ENCODE measurements at regions not wholly inside any gene's neighbourhood (a gene's known extent, or its start where the extent isn't known, plus 50 kb on each side); places are given as distances from the start of the nearest gene placed in this dataset.

- Histone ChIP-seq H2AFZ (ENCODE audit: low read length) (no peak overlapping the region), H2BK5ac (ENCODE audit: low read length) (no peak overlapping the region), H3K14ac (ENCODE audit: low read length) (no peak overlapping the region), H3K36me3 (replicated peaks in 1 of 2; ENCODE audit: control insufficient read depth in 2 of 2, insufficient read depth in 2 of 2, low read length in 2 of 2) (no peaks in the 10 kb centered on the region), H4K91ac (ENCODE audit: low read depth, low read length, poor library complexity) (no peak overlapping the region), H2BK15ac (ENCODE audit: low read length) (no peak overlapping the region), H3K27me3 (ENCODE audit: control insufficient read depth in 3 of 3, insufficient read depth in 3 of 3, low read depth in 1 of 3, low read length in 3 of 3) (peaks cover 0 to 2% (median 0%) of the 10 kb centered on the region in 3 experiments), H3K9me3 (replicated peaks in 1 of 2; ENCODE audit: control insufficient read depth in 2 of 2, insufficient read depth in 1 of 2, low read depth in 1 of 2, low read length in 2 of 2) (no peaks in the 10 kb centered on the region), H3K4me3 (ENCODE audit: low read length in 2 of 2) (no peak overlapping the region), H2AK5ac (ENCODE audit: low read depth, low read length) (no peak overlapping the region), H3K18ac (ENCODE audit: low read length) (no peak overlapping the region), H3K4me2 (ENCODE audit: insufficient read depth, low read length, poor library complexity, severe bottlenecking) (no peak overlapping the region), H3K23ac (ENCODE audit: low read depth, low read length, poor library complexity) (no peak overlapping the region), H3K4ac (ENCODE audit: low read length) (no peak overlapping the region), H4K8ac (ENCODE audit: low read depth, low read length) (no peak overlapping the region), H2BK12ac (ENCODE audit: low read length) (no peak overlapping the region), H3K4me1 (ENCODE audit: control insufficient read depth in 2 of 2, insufficient read depth in 1 of 2, low read depth in 1 of 2, low read length in 2 of 2) (peaks cover 17 to 21% of the 10 kb centered on the region in 2 donors), H2BK120ac (ENCODE audit: low read depth, low read length) (no peak overlapping the region), H3K27ac (replicated peaks; ENCODE audit: low read length) (no peak overlapping the region), H3K9ac (ENCODE audit: low read depth, low read length, poor library complexity) (no peak overlapping the region), H3K79me1 (ENCODE audit: low read depth, low read length) (no peaks in the 10 kb centered on the region)
- no CpG with 5 or more reads among the region's 4 CpGs for WGBS, 2 donors (ENCODE audit: extremely low coverage in 2 of 2, insufficient read length in 2 of 2, insufficient replicate concordance in 1 of 2)
- DNase-seq (ENCODE audit: low spot score): no peak
Observed at GRCh38 chr15:60121845-60122244, 117.7 kb downstream of the FOXB1 start.

- no peak overlapping the region for H3K23ac ChIP-seq (ENCODE audit: low read depth, low read length, poor library complexity)
- no peak overlapping the region for H2AK5ac ChIP-seq (ENCODE audit: low read depth, low read length)
- H3K27me3 ChIP-seq (ENCODE audit: control insufficient read depth in 3 of 3, insufficient read depth in 3 of 3, low read depth in 1 of 3, low read length in 3 of 3): peaks cover 0 to 2% (median 0%) of the 10 kb centered on the region in 3 experiments
- H3K4ac ChIP-seq (ENCODE audit: low read length): no peak overlapping the region
- no peaks in the 10 kb centered on the region for H3K79me1 ChIP-seq (ENCODE audit: low read depth, low read length)
- H3K36me3 ChIP-seq (replicated peaks in 1 of 2; ENCODE audit: control insufficient read depth in 2 of 2, insufficient read depth in 2 of 2, low read length in 2 of 2): no peaks in the 10 kb centered on the region
- WGBS, 2 donors (ENCODE audit: extremely low coverage in 2 of 2, insufficient read length in 2 of 2, insufficient replicate concordance in 1 of 2): no CpG with 5 or more reads among the region's 3 CpGs
- H2BK15ac ChIP-seq (ENCODE audit: low read length): no peak overlapping the region
- no peak overlapping the region for H4K8ac ChIP-seq (ENCODE audit: low read depth, low read length)
- H2BK5ac ChIP-seq (ENCODE audit: low read length): no peak overlapping the region
- no peak overlapping the region for H3K18ac ChIP-seq (ENCODE audit: low read length)
- DNase-seq (ENCODE audit: low spot score): no peak
- H3K4me1 ChIP-seq (ENCODE audit: control insufficient read depth in 2 of 2, insufficient read depth in 1 of 2, low read depth in 1 of 2, low read length in 2 of 2): peaks cover 17 to 25% of the 10 kb centered on the region in 2 donors
- H4K91ac ChIP-seq (ENCODE audit: low read depth, low read length, poor library complexity): no peak overlapping the region
- H3K9me3 ChIP-seq (replicated peaks in 1 of 2; ENCODE audit: control insufficient read depth in 2 of 2, insufficient read depth in 1 of 2, low read depth in 1 of 2, low read length in 2 of 2): no peaks in the 10 kb centered on the region
- H3K4me3 ChIP-seq (ENCODE audit: low read length in 2 of 2): no peak overlapping the region
- H2AFZ ChIP-seq (ENCODE audit: low read length): no peak overlapping the region
- H3K27ac ChIP-seq (replicated peaks; ENCODE audit: low read length): no peak overlapping the region
- H3K4me2 ChIP-seq (ENCODE audit: insufficient read depth, low read length, poor library complexity, severe bottlenecking): no peak overlapping the region
- no peak overlapping the region for H3K14ac ChIP-seq (ENCODE audit: low read length)
- H2BK120ac ChIP-seq (ENCODE audit: low read depth, low read length): no peak overlapping the region
- H2BK12ac ChIP-seq (ENCODE audit: low read length): no peak overlapping the region
- H3K9ac ChIP-seq (ENCODE audit: low read depth, low read length, poor library complexity): no peak overlapping the region
Observed at GRCh38 chr15:60122691-60123090, 118.6 kb downstream of the FOXB1 start.

- Histone ChIP-seq H2BK12ac (ENCODE audit: low read length) (no peak overlapping the region), H3K4me3 (ENCODE audit: low read length in 2 of 2) (no peak overlapping the region), H3K9me3 (replicated peaks in 1 of 2; ENCODE audit: control insufficient read depth in 2 of 2, insufficient read depth in 1 of 2, low read depth in 1 of 2, low read length in 2 of 2) (no peaks in the 10 kb centered on the region), H2BK5ac (ENCODE audit: low read length) (no peak overlapping the region), H3K4ac (ENCODE audit: low read length) (no peak overlapping the region), H3K14ac (ENCODE audit: low read length) (no peak overlapping the region), H4K8ac (ENCODE audit: low read depth, low read length) (no peak overlapping the region), H3K9ac (ENCODE audit: low read depth, low read length, poor library complexity) (no peak overlapping the region), H3K4me2 (ENCODE audit: insufficient read depth, low read length, poor library complexity, severe bottlenecking) (no peak overlapping the region), H3K4me1 (ENCODE audit: control insufficient read depth in 2 of 2, insufficient read depth in 1 of 2, low read depth in 1 of 2, low read length in 2 of 2) (peaks cover 10 to 24% of the 10 kb centered on the region in 2 donors), H3K79me1 (ENCODE audit: low read depth, low read length) (no peaks in the 10 kb centered on the region), H2BK15ac (ENCODE audit: low read length) (no peak overlapping the region), H3K27me3 (ENCODE audit: control insufficient read depth in 3 of 3, insufficient read depth in 3 of 3, low read depth in 1 of 3, low read length in 3 of 3) (peaks cover 0 to 2% (median 0%) of the 10 kb centered on the region in 3 experiments), H4K91ac (ENCODE audit: low read depth, low read length, poor library complexity) (no peak overlapping the region), H3K18ac (ENCODE audit: low read length) (no peak overlapping the region), H2BK120ac (ENCODE audit: low read depth, low read length) (no peak overlapping the region), H2AK5ac (ENCODE audit: low read depth, low read length) (no peak overlapping the region), H3K27ac (replicated peaks; ENCODE audit: low read length) (no peak overlapping the region), H3K23ac (ENCODE audit: low read depth, low read length, poor library complexity) (no peak overlapping the region), H3K36me3 (replicated peaks in 1 of 2; ENCODE audit: control insufficient read depth in 2 of 2, insufficient read depth in 2 of 2, low read length in 2 of 2) (no peaks in the 10 kb centered on the region), H2AFZ (ENCODE audit: low read length) (no peak overlapping the region)
- WGBS, 2 donors (ENCODE audit: extremely low coverage in 2 of 2, insufficient read length in 2 of 2, insufficient replicate concordance in 1 of 2): no CpG with 5 or more reads among the region's 6 CpGs
- no peak for DNase-seq (ENCODE audit: low spot score)
Observed at GRCh38 chr15:60124460-60125070, 120.5 kb downstream of the FOXB1 start.

DNA sequence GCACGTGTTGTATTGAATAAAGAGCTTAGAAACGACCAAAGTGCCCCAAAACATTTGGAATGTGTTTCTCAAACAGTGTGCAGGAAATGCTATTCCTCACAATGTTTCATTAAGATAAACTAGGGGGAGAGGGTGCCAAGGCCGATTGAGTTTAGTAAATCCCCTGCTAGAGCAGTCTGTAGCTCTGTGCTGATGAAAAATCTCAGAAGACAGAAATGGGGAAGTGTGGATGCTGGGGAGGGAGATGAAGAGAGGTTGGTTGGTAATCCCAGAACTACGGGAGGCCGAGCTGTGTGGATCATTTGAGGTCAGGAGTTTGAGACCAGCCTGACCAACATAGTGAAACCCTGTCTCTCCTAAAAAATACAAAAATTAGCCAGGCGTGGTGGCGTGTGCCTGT, 121.2 kb downstream of the FOXB1 start:
- H2AK5ac ChIP-seq (ENCODE audit: low read depth, low read length): no peak overlapping the region
- DNase-seq (ENCODE audit: low spot score): no peak
- no peak overlapping the region for H2BK15ac ChIP-seq (ENCODE audit: low read length)
- H3K9me3 ChIP-seq (replicated peaks in 1 of 2; ENCODE audit: control insufficient read depth in 2 of 2, insufficient read depth in 1 of 2, low read depth in 1 of 2, low read length in 2 of 2): no peaks in the 10 kb centered on the region
- H3K27me3 ChIP-seq (ENCODE audit: control insufficient read depth in 3 of 3, insufficient read depth in 3 of 3, low read depth in 1 of 3, low read length in 3 of 3): peaks cover 0 to 2% (median 0%) of the 10 kb centered on the region in 3 experiments
- no peak overlapping the region for H2AFZ ChIP-seq (ENCODE audit: low read length)
- no peak overlapping the region for H3K9ac ChIP-seq (ENCODE audit: low read depth, low read length, poor library complexity)
- H3K14ac ChIP-seq (ENCODE audit: low read length): no peak overlapping the region
- no peak overlapping the region for H3K27ac ChIP-seq (replicated peaks; ENCODE audit: low read length)
- H2BK12ac ChIP-seq (ENCODE audit: low read length): no peak overlapping the region
- no peak overlapping the region for H2BK5ac ChIP-seq (ENCODE audit: low read length)
- no peak overlapping the region for H2BK120ac ChIP-seq (ENCODE audit: low read depth, low read length)
- H3K18ac ChIP-seq (ENCODE audit: low read length): no peak overlapping the region
- no peak overlapping the region for H4K8ac ChIP-seq (ENCODE audit: low read depth, low read length)
- no peak overlapping the region for H3K4ac ChIP-seq (ENCODE audit: low read length)
- H3K4me2 ChIP-seq (ENCODE audit: insufficient read depth, low read length, poor library complexity, severe bottlenecking): no peak overlapping the region
- no peaks in the 10 kb centered on the region for H3K36me3 ChIP-seq (replicated peaks in 1 of 2; ENCODE audit: control insufficient read depth in 2 of 2, insufficient read depth in 2 of 2, low read length in 2 of 2)
- no peak overlapping the region for H4K91ac ChIP-seq (ENCODE audit: low read depth, low read length, poor library complexity)
- H3K23ac ChIP-seq (ENCODE audit: low read depth, low read length, poor library complexity): no peak overlapping the region
- H3K79me1 ChIP-seq (ENCODE audit: low read depth, low read length): no peaks in the 10 kb centered on the region
- WGBS, 2 donors (ENCODE audit: extremely low coverage in 2 of 2, insufficient read length in 2 of 2, insufficient replicate concordance in 1 of 2): no CpG with 5 or more reads among the region's 7 CpGs
- H3K4me1 ChIP-seq (ENCODE audit: control insufficient read depth in 2 of 2, insufficient read depth in 1 of 2, low read depth in 1 of 2, low read length in 2 of 2): peaks cover 7 to 17% of the 10 kb centered on the region in 2 donors
- H3K4me3 ChIP-seq (ENCODE audit: low read length in 2 of 2): no peak overlapping the region

Data from neuronal stem cell (in vitro differentiated cells).